Cerebellar cortex (tissue), 1 donor: ENCODE measurements at regions not wholly inside any gene's neighbourhood (a gene's known extent, or its start where the extent isn't known, plus 50 kb on each side); places are given as distances from the start of the nearest gene placed in this dataset.

Experiments used
- DNase-seq: peaks from one replicate; pipeline ENCODE4 v3.0.0-alpha.2; 2015; ENCODE audit warnings: low spot score

- no peak for DNase-seq
These were observed 204.2 kb downstream of the MBD2 start for GRCh38 chr18:54020156-54020745.

- DNase-seq, result no peak
These were observed 204.8 kb downstream of the MBD2 start for GRCh38 chr18:54019641-54020040.

- DNase-seq, result no peak
These were observed 211.0 kb downstream of the MBD2 start for GRCh38 chr18:54013452-54013851.

- DNase-seq, result no peak
These were observed 219.6 kb downstream of the MBD2 start for GRCh38 chr18:54004828-54005227.

- no peak for DNase-seq
These were observed 221.3 kb downstream of the MBD2 start for GRCh38 chr18:54003195-54003594.

GRCh38 chr18:53997064-53997463 is 227.4 kb downstream of the MBD2 start:
- no peak for DNase-seq

GRCh38 chr18:53994016-53994415 is 230.5 kb downstream of the MBD2 start:
- no peak for DNase-seq

GRCh38 chr18:53991805-53992204 is 232.7 kb downstream of the MBD2 start:
- DNase-seq, result no peak

GRCh38 chr18:53991202-53991601 is 233.3 kb downstream of the MBD2 start:
- DNase-seq, result no peak

- DNase-seq, result no peak
These were observed 234.0 kb downstream of the MBD2 start for GRCh38 chr18:53990485-53990884.

- no peak for DNase-seq
These were observed 240.4 kb downstream of the MBD2 start for GRCh38 chr18:53984021-53984420.

GRCh38 chr18:53971331-53971730 is 253.1 kb downstream of the MBD2 start:
- no peak for DNase-seq

- no peak for DNase-seq
These were observed 271.8 kb downstream of the MBD2 start for GRCh38 chr18:53952700-53953099.

- DNase-seq, result no peak
These were observed 273.9 kb downstream of the MBD2 start for GRCh38 chr18:53950545-53950944.

- DNase-seq, result no peak
These were observed 275.5 kb downstream of the MBD2 start for GRCh38 chr18:53948991-53949390.

- DNase-seq, result no peak
These were observed 277.3 kb downstream of the MBD2 start for GRCh38 chr18:53947092-53947640.

- DNase-seq, result no peak
These were observed 277.9 kb downstream of the MBD2 start for GRCh38 chr18:53946594-53946993.

GRCh38 chr18:53944721-53945120 is 279.7 kb downstream of the MBD2 start:
- no peak for DNase-seq

GRCh38 chr18:53943326-53943860 is 281.1 kb downstream of the MBD2 start:
- DNase-seq, result no peak

- no peak for DNase-seq
These were observed 282.7 kb downstream of the MBD2 start for GRCh38 chr18:53941601-53942338.

- DNase-seq, result no peak
These were observed 287.4 kb downstream of the MBD2 start for GRCh38 chr18:53937037-53937436.

- DNase-seq, result no peak
These were observed 288.7 kb downstream of the MBD2 start for GRCh38 chr18:53935803-53936202.

- no peak for DNase-seq
These were observed 289.1 kb downstream of the MBD2 start for GRCh38 chr18:53935399-53935798.
